ENCODE measurements at regions not wholly inside any gene's neighbourhood (a gene's known extent, or its start where the extent isn't known, plus 50 kb on each side); places are given as distances from the start of the nearest gene placed in this dataset.
"Not testable (repeated sequence)": the region's sequence is repeated elsewhere in the genome, so short reads cannot be mapped to it uniquely, and the experiment has no call there.

GRCh38 chr9:74073897-74074296, 423.2 kb upstream of the RORB start:
- ChIA-PET CTCF (no interaction called here), POLR2A (no interaction called here)
- no peak for DNase-seq (ENCODE audit: low read depth, low spot score)

GRCh38 chr9:74078647-74079046, 418.5 kb upstream of the RORB start:
- ChIA-PET CTCF (no interaction called here), POLR2A (no interaction called here)
- no peak overlapping the region for H3K4me3 ChIP-seq (ENCODE audit: low read depth, low read length)
- TF ChIP-seq CTCF (IDR thresholded peaks at IDR 0.05; ENCODE audit: insufficient read depth, low read length, missing control alignments) = no peak
- DNase-seq (ENCODE audit: low read depth, low spot score) = no peak

More at GRCh38 chr9:74073897-74074296, 423.2 kb upstream of the RORB start:
- no peak for TF ChIP-seq CTCF (IDR thresholded peaks at IDR 0.05; ENCODE audit: insufficient read depth, low read length, missing control alignments)
- H3K4me3 ChIP-seq (ENCODE audit: low read depth, low read length) = no peak overlapping the region

- CTCF ChIA-PET, POLR2A ChIA-PET: not testable (repeated sequence)
Observed at GRCh38 chr9:74080652-74081051, 416.5 kb upstream of the RORB start.

GRCh38 chr9:74083681-74084433, 413.3 kb upstream of the RORB start:
- DNase-seq (ENCODE audit: low read depth, low spot score) = no peak
- no peak overlapping the region for H3K4me3 ChIP-seq (ENCODE audit: low read depth, low read length)
- ChIA-PET CTCF (no interaction called here), POLR2A (no interaction called here)
- no peak for TF ChIP-seq CTCF (IDR thresholded peaks at IDR 0.05; ENCODE audit: insufficient read depth, low read length, missing control alignments)

More at GRCh38 chr9:74080652-74081051, 416.5 kb upstream of the RORB start:
- H3K4me3 ChIP-seq (ENCODE audit: low read depth, low read length); DNase-seq (ENCODE audit: low read depth, low spot score): not testable (repeated sequence)

GRCh38 chr9:74085384-74086037, 411.6 kb upstream of the RORB start:
- H3K4me3 ChIP-seq (ENCODE audit: low read depth, low read length); DNase-seq (ENCODE audit: low read depth, low spot score); CTCF ChIA-PET; POLR2A ChIA-PET: not testable (repeated sequence)

GRCh38 chr9:74090921-74091320, 406.2 kb upstream of the RORB start:
- DNase-seq (ENCODE audit: low read depth, low spot score); H3K4me3 ChIP-seq (ENCODE audit: low read depth, low read length); POLR2A ChIA-PET; CTCF ChIA-PET: not testable (repeated sequence)

- CTCF ChIA-PET = no interaction called here
- no peak for TF ChIP-seq CTCF (IDR thresholded peaks at IDR 0.05; ENCODE audit: insufficient read depth, low read length, missing control alignments)
- POLR2A ChIA-PET = no interaction called here
- no peak for DNase-seq (ENCODE audit: low read depth, low spot score)
- H3K4me3 ChIP-seq (ENCODE audit: low read depth, low read length) = no peak overlapping the region
Observed at GRCh38 chr9:74092491-74092834, 404.7 kb upstream of the RORB start.

- POLR2A ChIA-PET; CTCF ChIA-PET; H3K4me3 ChIP-seq (ENCODE audit: low read depth, low read length); DNase-seq (ENCODE audit: low read depth, low spot score): not testable (repeated sequence)
Observed at GRCh38 chr9:74094037-74094436, 403.1 kb upstream of the RORB start.

Data from AG04449 (cell line).